ENCODE measurements at regions not wholly inside any gene's neighbourhood (a gene's known extent, or its start where the extent isn't known, plus 50 kb on each side); places are given as distances from the start of the nearest gene placed in this dataset.

DNA sequence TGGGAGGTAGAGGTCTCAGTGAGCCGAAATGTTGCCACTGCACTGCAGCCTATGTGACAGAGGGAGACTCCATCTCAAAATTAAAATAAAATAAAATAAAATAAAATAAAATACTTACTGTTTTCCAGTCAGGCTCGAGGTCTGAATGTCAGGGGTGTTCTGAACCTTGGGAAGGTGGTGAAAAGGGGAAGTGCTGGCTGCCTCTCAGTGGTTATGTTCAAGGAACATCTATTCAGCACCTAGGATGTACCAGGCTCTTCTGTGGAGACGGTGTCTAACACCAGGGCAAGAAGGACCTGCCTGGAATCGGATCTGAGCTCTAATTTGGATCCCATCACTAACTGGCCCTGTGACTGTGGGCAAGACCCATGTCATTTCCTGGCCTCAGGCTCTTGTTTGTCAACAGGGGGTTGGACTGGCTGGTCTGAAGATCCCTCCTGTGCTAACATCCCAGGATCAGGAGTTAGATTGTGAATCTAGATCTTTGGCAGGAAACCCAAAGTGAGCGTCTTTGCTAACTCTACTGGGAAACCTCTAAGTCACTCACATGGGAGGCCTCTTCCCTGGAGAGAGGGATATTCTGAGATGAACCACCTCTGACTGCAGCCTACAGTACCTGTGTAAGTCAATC, 63.4 kb upstream of the SIRPG start:
- H3K27ac ChIP-seq: no peak overlapping the region
- H3K36me3 ChIP-seq: no peaks in the 10 kb centered on the region
- H3K27me3 ChIP-seq: no peaks in the 10 kb centered on the region
- no peaks in the 10 kb centered on the region for H3K4me1 ChIP-seq
- no peak overlapping the region for H3K4me3 ChIP-seq
- no peaks in the 10 kb centered on the region for H3K9me3 ChIP-seq (replicated peaks)
- DNase-seq: no peak

DNA sequence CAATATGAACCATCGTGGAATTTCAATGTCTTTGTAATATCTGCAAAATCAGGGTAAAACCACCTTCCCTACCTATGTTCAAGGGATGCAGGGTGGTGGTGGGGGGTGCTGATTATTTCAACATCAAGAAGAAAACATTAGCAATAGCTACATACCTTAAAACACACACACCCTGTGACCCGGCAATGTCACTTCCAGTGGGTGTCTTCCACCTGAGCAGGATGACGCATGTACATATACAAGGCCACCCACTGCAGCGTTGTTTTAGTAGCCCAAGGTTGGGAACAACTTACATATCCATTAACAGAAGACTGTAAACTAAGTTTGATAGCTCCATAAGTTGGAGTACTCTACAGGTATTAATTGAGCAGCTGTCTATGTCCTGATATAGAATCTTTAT, 62.6 kb upstream of the SIRPG start:
- Histone ChIP-seq H3K27ac (no peak overlapping the region), H3K4me1 (no peaks in the 10 kb centered on the region), H3K4me3 (no peak overlapping the region), H3K27me3 (no peaks in the 10 kb centered on the region), H3K36me3 (no peaks in the 10 kb centered on the region), H3K9me3 (replicated peaks) (no peaks in the 10 kb centered on the region)
- DNase-seq: no peak

- DNase-seq: no peak
- no peak overlapping the region for H3K27ac ChIP-seq
- no peaks in the 10 kb centered on the region for H3K4me1 ChIP-seq
- H3K4me3 ChIP-seq: no peak overlapping the region
- H3K27me3 ChIP-seq: no peaks in the 10 kb centered on the region
- H3K36me3 ChIP-seq: no peaks in the 10 kb centered on the region
- no peaks in the 10 kb centered on the region for H3K9me3 ChIP-seq (replicated peaks)
These were observed 61.2 kb upstream of the SIRPG start for GRCh38 chr20:1718604-1719384.

- H3K36me3 ChIP-seq: no peaks in the 10 kb centered on the region
- H3K4me1 ChIP-seq: no peaks in the 10 kb centered on the region
- no peaks in the 10 kb centered on the region for H3K9me3 ChIP-seq (replicated peaks)
- no peaks in the 10 kb centered on the region for H3K27me3 ChIP-seq
- no peak overlapping the region for H3K27ac ChIP-seq
- DNase-seq: no peak
- no peak overlapping the region for H3K4me3 ChIP-seq
These were observed 55.4 kb upstream of the SIRPG start for GRCh38 chr20:1712634-1713624.

DNA sequence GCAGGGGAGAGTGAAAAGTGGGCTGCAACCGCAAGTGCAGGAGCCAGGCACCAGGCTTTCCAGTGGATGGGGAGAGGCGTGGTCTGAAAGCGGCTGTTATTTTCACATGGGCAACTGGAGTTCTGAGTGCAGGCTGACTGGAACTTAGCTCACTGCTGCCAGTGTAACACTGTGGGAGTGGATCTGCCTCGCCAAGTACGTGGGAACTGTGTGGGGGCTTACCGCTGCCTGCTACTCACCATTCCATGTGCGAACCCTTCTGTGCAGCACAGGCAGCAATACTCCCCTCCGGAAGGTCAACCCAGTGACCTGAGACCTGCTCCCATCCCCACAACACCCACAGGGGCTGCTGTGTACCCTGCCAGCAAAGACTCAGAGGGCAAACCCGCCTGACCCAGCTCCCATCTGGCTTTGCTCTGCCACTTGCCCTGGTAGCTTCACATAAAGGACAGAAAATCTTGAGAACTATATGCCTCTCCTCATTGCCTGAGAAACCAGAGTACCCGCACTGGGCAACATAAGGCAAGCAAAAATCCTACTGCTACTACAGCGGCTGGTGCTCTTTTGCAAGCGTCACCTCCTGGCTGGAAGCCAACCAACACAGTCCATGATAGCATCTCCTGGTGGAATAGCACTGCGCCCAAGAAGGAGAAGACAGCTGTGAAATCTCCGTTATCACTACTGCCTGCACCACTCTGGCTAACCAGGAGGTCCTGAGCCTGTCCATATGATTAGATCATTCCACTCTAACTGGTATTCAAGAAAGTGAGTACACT, 54.4 kb upstream of the SIRPG start:
- Histone ChIP-seq H3K27ac (no peak overlapping the region), H3K27me3 (no peaks in the 10 kb centered on the region), H3K36me3 (no peaks in the 10 kb centered on the region), H3K4me1 (no peaks in the 10 kb centered on the region), H3K4me3 (no peak overlapping the region), H3K9me3 (replicated peaks) (no peaks in the 10 kb centered on the region)
- DNase-seq: peak; percentile 11 to 24

DNA sequence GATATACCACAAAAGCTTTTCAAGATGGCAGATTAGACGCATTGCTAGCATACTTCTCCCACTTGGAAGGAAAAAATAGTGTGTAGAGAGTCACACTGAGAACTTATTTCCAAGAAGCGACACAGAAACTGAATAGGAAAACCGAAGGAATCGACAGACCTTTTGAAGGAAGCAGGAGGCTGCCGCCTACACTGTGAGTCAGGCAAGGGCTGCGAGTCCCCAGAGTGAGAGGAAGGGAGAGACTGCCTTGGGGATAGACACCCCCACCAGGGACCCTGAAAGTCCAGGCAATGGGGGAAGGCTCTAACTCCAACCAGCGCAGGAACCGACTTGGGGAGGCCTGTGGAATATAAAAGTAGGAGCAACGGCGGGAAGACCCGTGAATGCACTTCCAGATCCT, 53.7 kb upstream of the SIRPG start:
- H3K27ac ChIP-seq: no peak overlapping the region
- no peaks in the 10 kb centered on the region for H3K4me1 ChIP-seq
- no peaks in the 10 kb centered on the region for H3K9me3 ChIP-seq (replicated peaks)
- H3K36me3 ChIP-seq: no peaks in the 10 kb centered on the region
- H3K27me3 ChIP-seq: no peaks in the 10 kb centered on the region; the same call in 1 of the 2 replicates
- no peak overlapping the region for H3K4me3 ChIP-seq
- no peak for DNase-seq

- Histone ChIP-seq H3K27me3 (no peaks in the 10 kb centered on the region; the same call in 1 of the 2 replicates), H3K27ac (no peak overlapping the region), H3K4me3 (no peak overlapping the region), H3K36me3 (no peaks in the 10 kb centered on the region), H3K4me1 (no peaks in the 10 kb centered on the region), H3K9me3 (replicated peaks) (no peaks in the 10 kb centered on the region)
- DNase-seq: no peak
These were observed 52.9 kb upstream of the SIRPG start for GRCh38 chr20:1710484-1710883.

DNA sequence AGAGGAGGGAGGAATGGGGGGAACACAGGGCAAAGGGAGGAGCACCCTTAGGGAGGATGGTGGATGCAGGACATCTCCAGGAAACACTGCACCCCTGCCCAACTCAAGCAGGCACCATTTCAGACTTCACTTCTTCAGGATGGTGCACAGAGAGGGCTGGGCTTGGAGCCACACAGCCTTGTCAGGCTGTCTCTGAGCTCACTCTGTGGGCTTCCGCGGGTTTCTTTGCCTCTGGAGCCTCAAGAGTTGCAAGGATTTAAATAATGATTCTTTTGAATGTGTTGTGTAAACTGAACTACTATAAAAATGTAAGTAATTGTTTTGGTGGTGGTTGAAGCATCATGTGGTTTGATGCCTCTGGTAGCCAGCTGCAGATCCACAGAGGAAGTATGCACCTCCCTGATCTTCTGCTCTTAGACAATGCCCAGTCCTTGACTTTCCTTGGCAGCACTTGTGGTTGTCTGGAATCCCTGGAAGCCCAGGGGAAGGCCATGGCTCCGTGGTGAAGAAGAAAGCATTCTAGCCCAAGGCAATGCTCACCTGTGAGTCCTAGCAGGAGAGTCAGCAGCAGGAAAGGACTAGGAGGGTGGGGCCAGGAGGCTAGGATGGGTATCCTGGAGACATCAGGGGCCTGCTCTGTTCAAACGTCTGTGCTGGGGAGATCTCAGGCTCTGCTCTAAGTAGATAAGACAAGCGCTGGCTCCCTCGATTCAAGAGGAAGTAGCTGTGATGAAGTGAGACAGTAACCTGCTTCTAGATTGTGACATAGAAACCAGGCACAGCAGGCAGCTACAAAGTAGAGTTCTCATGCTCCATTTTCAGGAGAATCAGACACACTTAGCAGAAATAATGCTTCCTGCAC, 50.2 kb upstream of the SIRPG start:
- Histone ChIP-seq H3K36me3 (no peaks in the 10 kb centered on the region), H3K27me3 (no peaks in the 10 kb centered on the region; the same call in 1 of the 2 replicates), H3K27ac (no peak overlapping the region), H3K4me3 (no peak overlapping the region), H3K4me1 (no peaks in the 10 kb centered on the region), H3K9me3 (replicated peaks) (no peaks in the 10 kb centered on the region)
- no peak for DNase-seq

All from SJCRH30 (cell line).